H1 (cell line): ENCODE measurements at regions not wholly inside any gene's neighbourhood (a gene's known extent, or its start where the extent isn't known, plus 50 kb on each side); places are given as distances from the start of the nearest gene placed in this dataset.

Experiments
- CEBPB ChIP-seq: IDR thresholded peaks from 2 replicates; pipeline ENCODE4 v1.6.1; 2012; ENCODE audit warnings: low read depth, low read length
- POLR2A ChIP-seq, 2 experiments: IDR thresholded peaks; 1 replicate in 1 of 2; 2 replicates in 1 of 2; pipeline ENCODE4 v1.6.1; 2011; ENCODE audit warnings: low read depth in 2 of 2, low read length in 2 of 2, mild to moderate bottlenecking in 2 of 2; ENCODE audit errors: control extremely low read depth in 1 of 2
- RAD21 ChIP-seq, 2 experiments: IDR thresholded peaks in 1 of 2; conservative IDR thresholded peaks in 1 of 2; 2 replicates each; pipeline ENCODE4 v1.6.1; 2011; ENCODE audit warnings: low read depth in 2 of 2, low read length in 2 of 2, improper control_type of control experiment in 1 of 2, inconsistent platforms in 1 of 2, mild to moderate bottlenecking in 1 of 2, moderate library complexity in 1 of 2
- SUZ12 ChIP-seq: fragments of 200-600 bp; sonication (generic); IDR thresholded peaks from 2 replicates; pipeline ENCODE4 v1.6.1; 2012; ENCODE audit warnings: mild to moderate bottlenecking, inconsistent platforms, low read length, moderate library complexity, mixed read lengths
- TAF1 ChIP-seq: IDR thresholded peaks from 2 replicates; pipeline ENCODE4 v1.6.1; 2011; ENCODE audit warnings: mild to moderate bottlenecking, low read depth, low read length
- YY1 ChIP-seq: IDR thresholded peaks from 2 replicates; pipeline ENCODE4 v1.6.1; 2011; ENCODE audit warnings: low read depth, mild to moderate bottlenecking, low read length
- TF ChIP-seq, protein P1 (sequence below): IDR thresholded peaks from 2 replicates; pipeline ENCODE4 v1.6.1; 2012; ENCODE audit warnings: inconsistent platforms

GRCh38 chr2:220123751-220124150, 496.3 kb downstream of the SLC4A3 start:
- no peak for TF ChIP-seq SUZ12
- no peak for TF ChIP-seq POLR2A (IDR thresholded peaks at IDR 0.05; ENCODE audit: control extremely low read depth in 1 of 2, low read depth in 2 of 2, low read length in 2 of 2)
- TF ChIP-seq CEBPB, result no peak
- TF ChIP-seq, protein P1, sequence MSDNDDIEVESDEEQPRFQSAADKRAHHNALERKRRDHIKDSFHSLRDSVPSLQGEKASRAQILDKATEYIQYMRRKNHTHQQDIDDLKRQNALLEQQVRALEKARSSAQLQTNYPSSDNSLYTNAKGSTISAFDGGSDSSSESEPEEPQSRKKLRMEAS, result no peak
- no peak for TF ChIP-seq RAD21 (IDR thresholded peaks at IDR 0.05 in 1 of 2, conservative IDR thresholded peaks at IDR 0.05 in 1 of 2; ENCODE audit: low read depth in 2 of 2, low read length in 2 of 2)
- no peak for TF ChIP-seq YY1
- TF ChIP-seq TAF1, result no peak
